Hepatocyte (in vitro differentiated cells): ENCODE measurements at regions not wholly inside any gene's neighbourhood (a gene's known extent, or its start where the extent isn't known, plus 50 kb on each side); places are given as distances from the start of the nearest gene placed in this dataset.

Experiments
- EZH2 ChIP-seq: fragments of 200-600 bp; sonication (generic); IDR thresholded peaks from 2 replicates; pipeline ENCODE4 v1.6.1; 2016; ENCODE audit warnings: antibody characterized with exemption, mild to moderate bottlenecking, borderline replicate concordance
- EZH2phosphoT487 ChIP-seq: fragments of 200-600 bp; sonication (generic); IDR thresholded peaks from one replicate; pipeline ENCODE4 v1.6.1; 2018; ENCODE audit warnings: antibody characterized with exemption, mild to moderate bottlenecking, low read depth, moderate library complexity; ENCODE audit not compliant: unreplicated experiment, severe bottlenecking
- TF ChIP-seq, protein P1 (sequence below): fragments of 200-600 bp; sonication (generic); IDR thresholded peaks from 2 replicates; pipeline ENCODE4 v1.5.1; 2016; ENCODE audit warnings: antibody characterized with exemption, mild to moderate bottlenecking; ENCODE audit not compliant: poor library complexity

DNA sequence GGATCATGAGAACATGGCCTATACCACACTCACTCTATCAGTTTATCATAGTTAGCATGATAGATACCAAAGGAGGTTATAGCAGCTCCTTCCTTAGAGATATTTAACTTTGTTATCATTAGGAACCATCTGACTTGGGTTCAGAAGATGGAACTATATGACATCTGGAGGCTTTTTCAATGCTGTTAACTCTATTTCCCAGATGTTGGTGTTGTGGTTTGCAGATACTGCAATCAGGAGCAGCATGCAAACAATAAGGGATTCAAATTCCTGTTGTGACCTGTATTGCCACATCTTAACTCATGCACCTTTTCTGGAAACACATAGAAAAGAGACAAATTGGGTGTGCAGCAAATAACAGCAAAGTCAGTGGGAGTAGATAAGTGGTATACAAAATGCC is 201.7 kb downstream of the NNT start:
- TF ChIP-seq, protein P1, sequence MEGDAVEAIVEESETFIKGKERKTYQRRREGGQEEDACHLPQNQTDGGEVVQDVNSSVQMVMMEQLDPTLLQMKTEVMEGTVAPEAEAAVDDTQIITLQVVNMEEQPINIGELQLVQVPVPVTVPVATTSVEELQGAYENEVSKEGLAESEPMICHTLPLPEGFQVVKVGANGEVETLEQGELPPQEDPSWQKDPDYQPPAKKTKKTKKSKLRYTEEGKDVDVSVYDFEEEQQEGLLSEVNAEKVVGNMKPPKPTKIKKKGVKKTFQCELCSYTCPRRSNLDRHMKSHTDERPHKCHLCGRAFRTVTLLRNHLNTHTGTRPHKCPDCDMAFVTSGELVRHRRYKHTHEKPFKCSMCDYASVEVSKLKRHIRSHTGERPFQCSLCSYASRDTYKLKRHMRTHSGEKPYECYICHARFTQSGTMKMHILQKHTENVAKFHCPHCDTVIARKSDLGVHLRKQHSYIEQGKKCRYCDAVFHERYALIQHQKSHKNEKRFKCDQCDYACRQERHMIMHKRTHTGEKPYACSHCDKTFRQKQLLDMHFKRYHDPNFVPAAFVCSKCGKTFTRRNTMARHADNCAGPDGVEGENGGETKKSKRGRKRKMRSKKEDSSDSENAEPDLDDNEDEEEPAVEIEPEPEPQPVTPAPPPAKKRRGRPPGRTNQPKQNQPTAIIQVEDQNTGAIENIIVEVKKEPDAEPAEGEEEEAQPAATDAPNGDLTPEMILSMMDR: no peak
- TF ChIP-seq EZH2: no peak
- no peak for TF ChIP-seq EZH2phosphoT487
